GM19455 (cell line): ENCODE measurements at regions not wholly inside any gene's neighbourhood (a gene's known extent, or its start where the extent isn't known, plus 50 kb on each side); places are given as distances from the start of the nearest gene placed in this dataset.

Source experiments
- ATAC-seq: cut with Tn5 transposase; IDR thresholded peaks from one replicate; pipeline ENCODE4 v1.9.1; 2021; ENCODE audit not compliant: unreplicated experiment

DNA sequence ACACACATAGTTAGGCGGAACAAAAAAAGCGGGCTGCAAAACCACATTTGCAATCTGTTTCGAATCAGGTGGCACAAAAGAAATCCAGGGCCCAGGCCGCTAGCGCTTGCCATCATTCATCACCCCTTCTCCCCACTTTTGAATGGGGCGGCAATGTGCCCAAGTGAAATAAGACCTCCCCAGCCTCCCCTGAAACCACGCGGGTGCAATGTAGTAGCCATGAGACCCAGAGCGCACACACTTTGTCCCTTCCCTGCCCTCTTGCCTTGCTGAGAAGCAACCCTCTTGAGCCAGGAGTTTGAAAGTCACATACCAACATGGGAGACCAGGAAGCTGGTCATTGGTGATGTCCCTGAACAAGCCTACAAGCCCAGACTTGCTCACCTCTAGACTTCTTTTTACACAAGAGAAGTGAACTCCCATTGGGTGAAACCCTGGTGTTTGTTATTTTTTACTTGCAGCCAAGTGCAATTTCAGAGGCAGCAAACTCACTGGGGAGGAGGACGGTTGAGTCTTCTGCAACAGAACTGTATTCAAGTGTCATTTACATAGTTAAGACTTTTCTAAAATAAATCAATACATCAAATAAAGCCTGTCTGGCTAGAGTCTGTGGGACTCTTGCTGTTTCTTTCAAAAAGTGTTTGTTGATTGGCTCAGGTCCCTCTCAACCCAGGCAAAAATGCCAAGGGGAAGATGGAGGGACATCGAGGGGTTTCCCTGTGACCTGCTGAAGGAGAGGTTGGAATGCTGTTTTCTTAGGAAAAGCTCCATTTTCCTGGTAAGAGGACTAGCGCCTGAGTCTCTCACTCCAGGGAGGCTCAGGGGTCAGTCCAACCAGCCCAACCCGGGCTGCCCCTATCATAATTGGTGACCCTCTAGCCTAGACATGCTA is 138.1 kb upstream of the PTPN1 start:
- no peak for ATAC-seq

DNA sequence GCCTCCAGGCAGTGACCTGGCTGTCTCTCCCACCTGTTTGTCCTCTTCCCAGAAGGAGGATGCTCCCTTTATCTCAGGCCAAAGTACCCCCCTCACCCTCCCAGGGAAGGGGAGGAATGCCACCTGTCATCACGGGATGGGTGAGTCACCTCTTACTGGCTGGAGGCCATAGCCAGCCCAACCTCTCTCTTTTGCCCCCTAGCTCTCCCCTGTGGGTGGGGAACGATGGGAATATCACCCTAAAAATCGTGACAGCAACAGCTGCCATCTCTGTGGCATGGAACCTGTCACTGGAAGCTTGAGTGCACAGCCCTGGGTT is 137.5 kb upstream of the PTPN1 start:
- ATAC-seq: no peak

DNA sequence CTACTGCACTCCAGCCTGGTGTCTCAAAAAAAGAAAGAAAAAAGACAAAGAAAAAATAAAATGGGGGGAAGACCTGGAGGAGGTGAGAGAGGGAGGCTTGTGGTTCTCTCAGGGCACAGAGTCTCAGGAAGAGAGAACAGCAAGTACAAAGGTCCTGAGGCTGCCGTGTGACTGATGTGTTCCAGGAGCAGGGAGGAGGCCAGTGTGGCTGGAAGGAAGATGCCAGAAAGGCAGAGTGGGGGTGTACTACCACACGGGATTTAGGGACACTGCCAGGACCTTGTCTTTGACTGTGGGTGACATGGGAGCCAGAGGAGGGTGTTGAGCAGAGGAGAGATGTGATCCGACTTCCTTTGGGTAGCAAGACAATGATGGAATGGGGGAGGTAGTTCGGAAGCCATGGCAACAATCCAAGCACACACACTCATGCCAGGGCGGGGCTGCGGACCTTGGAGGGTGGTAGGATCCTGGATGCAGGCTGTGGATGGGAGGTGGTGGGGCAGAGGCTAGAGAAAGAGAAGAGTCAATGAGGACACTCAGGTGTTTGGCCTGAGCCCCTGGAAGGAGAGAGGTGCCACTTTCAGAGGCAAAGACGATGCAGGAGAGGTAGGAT is 136.4 kb upstream of the PTPN1 start:
- no peak for ATAC-seq

DNA sequence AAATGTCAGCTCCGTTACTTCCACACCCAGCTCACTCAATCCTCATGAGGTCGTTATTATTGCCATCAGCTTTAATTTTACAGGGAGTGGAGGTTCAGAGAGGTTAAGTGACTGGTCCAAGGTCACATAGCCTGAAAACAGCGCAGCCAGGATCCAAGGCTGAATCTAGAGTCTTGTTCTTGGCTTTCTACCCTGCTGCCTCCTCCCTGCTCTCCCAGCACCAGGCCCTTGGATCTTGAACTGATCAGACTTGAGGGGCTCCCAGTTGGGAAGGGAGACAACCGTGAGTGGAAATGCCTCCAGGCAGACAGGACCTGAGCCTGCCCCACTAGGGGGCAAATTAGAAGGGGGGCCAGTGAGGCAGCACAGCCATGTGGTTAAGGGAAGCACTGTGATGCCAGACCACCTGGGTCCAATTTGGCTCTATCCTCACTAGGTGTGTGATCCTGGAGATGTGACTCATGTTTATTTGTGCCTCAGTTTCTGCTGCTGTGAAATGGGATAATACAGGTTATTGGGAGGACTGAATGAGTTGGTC is 135.6 kb upstream of the PTPN1 start:
- no peak for ATAC-seq

DNA sequence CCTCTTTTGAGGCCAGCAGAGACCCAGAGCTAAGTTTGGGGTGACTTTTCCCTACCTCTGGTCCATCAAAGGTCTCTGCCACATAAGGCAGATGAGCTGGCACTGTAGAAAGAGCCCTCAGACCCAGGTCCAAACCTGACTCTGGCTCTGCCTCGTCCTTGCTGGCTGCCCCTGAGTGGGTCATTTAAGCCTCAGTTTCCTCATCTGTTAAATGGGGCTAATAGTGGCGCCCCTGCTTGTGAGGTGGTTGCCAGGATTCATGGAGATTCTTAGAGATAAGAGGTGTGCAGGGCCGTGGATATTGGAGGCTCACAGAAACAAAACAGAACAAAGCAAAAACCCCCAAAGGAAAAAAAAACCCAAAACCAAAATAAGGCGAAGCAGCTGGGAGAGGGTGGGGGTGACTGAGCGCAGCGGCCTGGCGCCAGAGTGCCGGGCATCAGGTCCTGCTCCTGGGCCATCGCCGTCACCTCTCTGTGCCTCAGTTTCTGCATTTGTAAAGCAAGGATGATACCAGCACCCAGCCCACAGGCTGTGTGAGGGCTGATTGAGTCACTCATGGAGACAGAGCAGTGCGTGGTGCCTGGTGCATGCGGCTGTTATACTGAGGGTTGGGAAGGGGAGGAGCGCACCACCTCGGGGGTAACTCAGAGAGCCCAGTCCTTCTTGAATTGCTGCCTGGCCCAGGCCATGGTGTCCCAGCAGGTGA is 133.8 kb upstream of the PTPN1 start:
- no peak for ATAC-seq

DNA sequence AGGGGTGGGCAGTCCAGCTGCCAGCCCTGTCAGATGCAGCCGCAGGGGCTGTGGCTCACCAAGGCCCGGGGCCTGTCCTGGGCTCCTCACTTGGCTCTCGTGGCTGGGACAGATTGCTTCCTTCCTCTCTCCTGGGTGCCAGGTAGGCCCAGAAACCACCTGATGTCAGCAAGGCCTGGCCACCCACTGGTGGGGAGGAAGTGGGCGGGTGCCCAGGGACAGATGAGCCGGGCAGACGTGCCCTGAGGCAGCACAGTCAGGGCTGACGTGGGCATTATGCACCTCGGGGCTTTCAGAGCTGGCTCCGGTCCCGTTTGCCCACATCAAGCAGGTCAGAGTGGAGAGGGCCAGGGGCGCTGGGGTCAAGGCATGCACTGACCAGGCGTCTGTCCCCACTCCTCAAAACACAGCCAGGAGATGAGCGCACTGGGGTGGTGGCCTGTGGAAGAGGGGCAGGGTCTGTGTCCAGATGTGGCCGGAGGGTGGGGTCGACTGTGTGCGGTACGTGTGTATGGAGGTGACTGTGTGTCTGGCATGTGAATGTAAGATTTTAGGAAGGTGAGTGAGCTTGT is 133.2 kb upstream of the PTPN1 start:
- ATAC-seq: no peak

DNA sequence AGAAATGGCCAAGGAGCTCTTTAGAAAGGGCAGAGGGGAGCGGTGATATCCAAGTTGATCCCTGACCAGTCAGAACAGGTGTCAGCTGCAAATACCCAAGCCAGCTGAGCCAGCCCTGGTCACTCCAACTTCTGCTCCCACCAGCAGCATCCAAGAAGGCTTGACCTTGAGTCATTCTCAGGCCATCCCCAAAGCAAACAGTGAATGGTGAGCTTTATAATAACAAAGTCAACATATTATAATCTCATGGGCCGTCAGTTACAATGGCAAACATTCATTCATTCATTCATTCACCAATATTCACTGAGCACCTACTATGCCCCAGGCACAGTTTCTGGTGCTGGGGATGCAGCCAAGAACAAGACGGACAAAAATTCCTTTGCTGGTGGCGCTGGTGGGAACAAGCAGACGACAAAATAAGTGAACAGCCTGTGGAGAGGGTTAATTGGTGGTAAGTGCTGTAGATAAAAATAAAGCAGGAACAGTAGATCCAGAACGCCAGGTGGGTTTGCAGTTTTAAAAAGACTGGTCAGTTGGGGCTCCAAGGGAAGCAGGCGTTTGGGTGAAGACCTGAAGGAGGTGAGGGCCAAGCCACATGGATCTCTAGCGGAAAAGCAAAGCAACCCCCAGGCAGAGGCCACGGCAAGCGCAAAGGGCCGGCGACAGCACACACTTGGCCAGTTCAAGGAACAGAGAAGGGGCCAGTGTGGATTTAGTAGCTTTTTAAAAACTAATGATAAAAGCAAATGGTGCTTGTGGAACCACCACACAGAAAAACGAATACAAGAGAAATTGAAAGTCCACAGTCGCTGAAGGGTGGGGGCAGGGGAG is 131.8 kb upstream of the PTPN1 start:
- ATAC-seq: no peak

DNA sequence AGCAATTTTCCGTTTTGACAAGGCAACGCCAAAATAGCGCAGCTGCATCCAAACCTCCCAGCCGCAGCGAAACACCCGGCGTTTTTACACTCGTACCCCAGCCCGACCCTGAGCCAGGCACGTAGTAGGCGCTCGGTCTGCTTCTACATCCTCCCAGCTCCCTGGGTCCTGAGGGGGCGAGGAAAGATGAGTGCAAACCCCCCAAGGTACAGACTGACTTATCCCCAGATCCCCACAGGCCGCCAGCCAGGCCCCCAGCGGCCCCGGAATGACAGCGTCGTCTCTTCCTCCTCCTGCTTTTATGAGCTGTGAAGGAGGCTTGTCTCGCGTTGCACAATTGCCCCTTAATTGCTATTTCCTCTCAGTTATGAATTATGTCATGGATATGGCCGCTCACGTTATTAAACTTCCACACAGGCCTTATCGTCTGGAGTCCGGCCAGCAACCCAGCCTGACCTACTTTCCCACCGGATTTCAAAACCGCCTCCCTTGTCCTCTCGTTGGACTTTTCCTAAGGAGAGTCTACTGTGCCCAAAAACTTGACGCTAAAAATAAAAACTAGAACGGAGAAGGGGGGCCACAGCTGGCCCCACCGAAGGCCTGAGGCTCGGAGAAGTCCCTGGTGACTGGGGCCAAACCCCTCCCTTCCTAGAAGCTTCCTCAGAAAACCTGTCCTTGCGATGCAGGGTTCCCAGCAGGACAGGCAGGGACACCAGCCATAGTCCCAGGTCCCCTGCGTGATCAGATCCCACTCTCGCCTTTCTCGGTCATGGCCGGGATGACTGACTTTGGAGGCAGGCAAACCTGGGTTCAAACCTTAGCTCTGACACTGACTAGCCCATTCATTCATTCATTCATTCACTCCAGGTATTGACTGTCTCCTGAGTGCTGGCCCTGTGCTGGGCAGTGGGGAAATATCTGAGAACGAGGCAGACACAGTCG is 130.9 kb upstream of the PTPN1 start:
- ATAC-seq: no peak

DNA sequence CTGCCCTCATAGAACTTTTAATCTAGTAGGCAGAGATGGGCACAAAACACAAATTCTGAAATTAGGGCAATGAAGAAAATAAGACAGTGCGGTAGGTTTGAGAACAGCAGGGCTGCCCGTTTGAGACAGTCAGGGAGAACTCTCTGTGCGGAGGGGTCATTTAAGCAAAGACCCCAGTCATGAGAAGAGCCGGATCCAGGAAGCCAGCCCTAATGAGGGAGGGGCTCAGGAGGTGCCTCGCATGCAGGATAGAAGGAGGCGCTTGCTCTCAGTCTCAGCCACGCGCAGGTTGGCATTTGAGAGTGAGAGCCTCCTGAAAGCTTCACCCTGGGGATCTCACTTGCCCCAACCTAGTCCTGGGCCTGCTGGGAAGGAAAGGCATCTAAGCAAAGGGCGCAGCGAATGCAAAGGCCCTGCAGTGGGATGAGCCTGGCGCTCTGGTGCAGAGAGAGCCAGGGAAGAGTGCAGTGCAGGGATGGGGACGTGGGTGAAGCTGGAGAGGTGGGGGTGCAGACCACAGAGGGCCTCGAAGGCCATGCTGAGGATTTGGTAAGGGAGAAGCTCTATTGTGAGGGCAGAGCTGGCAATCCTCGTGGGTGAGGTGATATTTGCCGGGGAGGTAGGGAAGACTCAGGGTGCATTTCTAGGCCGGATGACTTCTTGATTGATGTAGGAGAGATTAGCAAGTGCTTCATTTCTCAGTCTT is 130.0 kb upstream of the PTPN1 start:
- ATAC-seq: no peak

DNA sequence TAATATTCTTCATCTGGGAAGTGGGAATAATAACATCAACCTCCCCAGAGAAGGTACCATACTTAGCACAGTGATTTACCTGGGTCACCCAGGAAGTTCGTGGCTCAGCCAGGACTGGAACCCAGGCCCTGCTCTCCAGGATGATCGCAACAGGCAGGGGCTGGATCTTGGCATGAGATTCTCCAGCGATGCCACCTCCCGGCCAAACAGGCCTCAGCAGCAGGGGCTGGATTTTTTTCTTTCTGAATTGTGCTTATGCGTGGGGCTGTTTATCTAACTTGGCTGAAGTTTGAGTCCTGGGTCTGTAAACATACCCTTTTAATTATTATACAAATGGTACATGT is 129.5 kb upstream of the PTPN1 start:
- no peak for ATAC-seq

DNA sequence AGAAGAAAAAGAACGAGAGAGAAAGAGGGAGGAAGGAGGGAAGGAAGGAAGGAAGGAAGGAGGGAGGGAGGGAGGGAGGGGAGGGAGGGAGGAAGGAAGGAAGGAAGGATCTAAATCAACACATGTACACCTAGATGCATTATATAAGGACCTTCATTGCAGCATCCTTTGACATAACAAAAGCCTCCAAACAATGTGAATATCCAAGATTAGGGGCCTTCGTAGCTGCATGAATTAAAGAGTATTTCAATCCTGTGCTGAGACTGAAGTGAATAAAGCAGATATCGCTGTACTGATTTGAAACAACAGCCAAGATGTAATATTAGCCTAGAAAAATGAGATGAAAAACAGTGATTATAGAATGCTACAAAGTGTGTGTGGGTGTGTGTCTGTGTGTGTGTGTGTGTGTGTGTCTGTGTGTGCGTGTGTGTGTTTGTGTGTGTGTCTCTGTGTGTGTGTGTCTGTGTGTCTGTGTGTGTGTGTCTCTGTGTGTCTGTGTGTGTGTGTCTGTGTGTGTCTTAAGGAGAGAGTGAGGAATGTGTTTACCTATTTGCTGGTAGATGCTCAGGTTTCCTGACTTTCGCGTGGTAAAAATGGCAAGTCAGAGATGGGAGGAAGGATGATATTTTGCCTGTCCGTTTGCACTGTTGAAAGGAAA is 129.0 kb upstream of the PTPN1 start:
- no peak for ATAC-seq

DNA sequence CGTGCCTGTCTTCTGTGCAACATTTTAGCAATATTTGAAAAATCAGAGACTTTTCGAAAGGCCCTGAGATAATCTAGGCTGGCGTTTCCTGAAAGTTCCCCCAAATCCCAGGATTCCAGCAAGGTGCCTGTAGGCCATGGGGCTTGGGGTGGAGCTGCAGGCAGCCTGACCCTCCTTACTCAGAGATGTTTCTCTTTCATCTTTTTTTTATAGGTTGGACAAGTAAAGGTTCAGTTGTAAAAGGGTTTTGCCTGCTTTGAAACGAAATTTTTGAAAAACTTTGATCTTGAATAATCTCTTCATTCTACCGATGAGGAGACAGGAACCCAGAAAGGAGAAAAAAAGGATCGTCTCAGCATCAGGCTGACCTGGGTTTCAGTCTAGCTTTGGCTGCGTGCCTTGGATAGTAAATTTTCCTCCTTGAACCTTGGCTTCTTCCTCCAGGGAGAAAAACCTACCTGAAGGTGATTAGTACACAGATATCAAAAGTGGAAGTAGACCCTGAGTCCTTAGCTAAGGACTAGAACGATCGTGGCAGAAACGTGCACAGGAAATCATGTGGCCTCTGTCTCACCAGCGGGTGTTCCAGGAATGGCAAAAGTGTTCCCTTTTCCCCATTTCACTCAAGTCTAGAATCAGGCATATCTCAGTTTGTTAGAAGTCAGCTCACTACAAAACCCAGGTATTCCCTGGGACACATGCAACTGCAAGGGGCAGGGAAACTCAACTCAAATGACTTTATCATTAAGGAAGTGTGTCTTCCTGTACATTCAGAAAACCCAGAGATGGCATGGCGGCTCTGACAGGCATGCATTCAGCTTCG is 128.2 kb upstream of the PTPN1 start:
- ATAC-seq: no peak

DNA sequence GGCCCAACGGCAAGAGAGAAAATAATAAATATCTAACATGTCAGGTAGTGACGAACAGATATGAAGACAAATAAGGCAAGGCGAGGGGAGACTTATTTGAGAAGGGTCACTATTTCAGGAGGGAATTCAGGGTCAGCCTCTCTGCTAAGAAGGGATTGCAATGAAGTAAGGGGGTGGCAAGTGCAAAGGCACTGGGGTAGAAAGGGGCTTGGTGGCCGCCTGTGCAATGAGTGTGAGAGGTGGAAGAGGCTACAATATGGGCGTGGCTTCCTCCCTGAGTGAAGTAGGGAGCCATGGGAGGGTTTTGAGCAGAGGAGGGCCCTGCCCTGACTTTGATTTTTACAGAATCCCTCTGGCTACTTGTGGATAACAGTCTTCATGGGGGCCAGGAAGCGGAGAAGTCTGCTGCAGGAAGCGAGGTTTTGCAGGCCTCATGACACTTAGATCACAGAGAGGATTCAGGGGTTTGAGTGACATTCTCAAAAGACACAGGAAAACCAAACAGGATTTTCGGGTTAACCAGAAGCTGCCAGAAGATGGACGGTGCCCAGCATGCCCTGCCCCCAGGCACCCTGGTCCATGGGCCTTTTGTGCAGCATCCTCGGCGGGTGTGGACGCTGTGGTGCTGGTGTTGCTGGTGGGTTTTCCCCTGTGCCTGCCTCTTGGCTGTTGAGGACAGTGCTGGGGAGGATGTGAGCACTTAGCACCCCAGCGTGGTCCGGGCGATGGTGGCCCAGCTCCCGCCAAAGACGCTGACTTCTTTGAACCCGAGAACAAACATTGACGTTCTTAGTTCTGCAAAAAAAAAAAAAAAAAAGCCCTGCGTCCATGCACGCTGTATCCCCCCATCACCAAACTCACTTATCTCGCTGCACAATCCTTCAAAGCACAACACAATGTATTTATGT is 124.2 kb upstream of the PTPN1 start:
- ATAC-seq: no peak

DNA sequence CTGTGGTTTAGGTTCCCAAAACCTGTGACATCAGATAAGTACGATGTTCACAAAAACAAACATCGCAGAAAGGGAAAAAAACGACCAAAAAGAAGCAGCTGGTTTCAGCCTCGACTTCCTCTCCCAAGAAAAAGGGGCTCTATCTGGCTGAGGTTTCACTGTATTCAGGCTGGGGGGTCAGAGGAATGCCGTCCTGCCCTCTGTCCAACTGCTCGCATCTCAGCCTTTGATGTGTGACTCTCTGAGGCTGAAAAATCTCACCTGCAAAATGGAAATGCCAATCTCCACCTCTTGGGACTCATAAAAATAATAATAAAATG is 123.6 kb upstream of the PTPN1 start:
- ATAC-seq: no peak

DNA sequence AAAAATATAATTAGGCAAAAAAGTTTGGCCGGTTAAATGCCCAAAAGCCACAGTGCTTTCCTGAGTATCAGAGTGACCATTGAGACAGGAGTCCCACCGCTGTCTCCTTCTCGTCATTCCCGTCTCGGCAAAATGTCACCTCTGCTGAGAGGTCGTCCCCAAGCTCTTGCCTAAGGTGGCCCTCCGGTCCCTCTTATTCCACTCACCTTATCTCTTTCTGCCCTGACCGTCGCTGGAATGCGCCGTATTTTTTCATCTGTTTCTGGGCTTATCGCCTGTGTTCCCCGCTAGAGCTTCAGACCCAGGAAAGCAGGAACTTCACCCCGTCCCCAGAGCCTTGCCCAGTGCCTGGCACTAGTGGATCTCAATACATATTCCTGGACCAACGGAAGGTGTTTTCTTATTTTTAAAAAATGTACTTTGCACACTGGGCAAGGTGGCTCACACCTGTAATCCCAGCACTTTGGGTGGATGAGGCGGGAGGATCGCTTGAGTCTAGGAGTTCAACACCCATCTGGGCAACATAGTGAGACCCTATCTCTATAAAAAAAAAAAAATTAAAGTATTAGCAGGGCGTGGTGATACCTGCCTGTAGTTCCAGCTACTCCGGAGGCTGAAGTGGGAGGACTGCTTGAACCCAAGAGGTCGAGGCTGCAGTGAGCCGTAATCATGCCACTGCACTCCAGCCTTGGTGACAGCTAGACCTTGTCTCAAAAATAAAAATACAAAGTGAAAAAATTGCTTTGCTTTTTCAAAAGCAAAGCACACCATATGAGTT is 122.8 kb upstream of the PTPN1 start:
- no peak for ATAC-seq

DNA sequence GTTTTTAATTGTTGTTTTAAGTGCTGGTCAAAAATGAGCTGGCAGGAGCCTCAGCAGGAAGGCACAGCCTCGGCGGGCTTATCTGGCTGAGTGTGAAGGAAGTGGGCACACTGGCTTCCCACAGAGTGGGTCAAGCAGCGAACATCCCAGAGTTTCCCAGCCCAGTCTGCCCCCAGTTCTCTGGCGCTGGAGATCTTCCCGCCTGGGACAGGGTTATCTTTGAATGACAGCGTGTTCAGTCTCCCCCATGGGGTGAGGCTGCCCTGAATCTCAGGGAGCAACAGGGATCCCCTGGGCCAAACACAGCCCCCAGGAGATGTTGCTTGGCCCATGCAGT is 122.2 kb upstream of the PTPN1 start:
- no peak for ATAC-seq
